HG03439 (cell line): ENCODE measurements at regions not wholly inside any gene's neighbourhood (a gene's known extent, or its start where the extent isn't known, plus 50 kb on each side); places are given as distances from the start of the nearest gene placed in this dataset.
A peak's percentile ranks its signal among the peaks of the same experiment; 100 is the strongest.

Experiments
- ATAC-seq: cut with Tn5 transposase; IDR thresholded peaks from one replicate; pipeline ENCODE4 v1.9.1; 2021; ENCODE audit warnings: mild to moderate bottlenecking, moderate library complexity; ENCODE audit not compliant: unreplicated experiment

DNA sequence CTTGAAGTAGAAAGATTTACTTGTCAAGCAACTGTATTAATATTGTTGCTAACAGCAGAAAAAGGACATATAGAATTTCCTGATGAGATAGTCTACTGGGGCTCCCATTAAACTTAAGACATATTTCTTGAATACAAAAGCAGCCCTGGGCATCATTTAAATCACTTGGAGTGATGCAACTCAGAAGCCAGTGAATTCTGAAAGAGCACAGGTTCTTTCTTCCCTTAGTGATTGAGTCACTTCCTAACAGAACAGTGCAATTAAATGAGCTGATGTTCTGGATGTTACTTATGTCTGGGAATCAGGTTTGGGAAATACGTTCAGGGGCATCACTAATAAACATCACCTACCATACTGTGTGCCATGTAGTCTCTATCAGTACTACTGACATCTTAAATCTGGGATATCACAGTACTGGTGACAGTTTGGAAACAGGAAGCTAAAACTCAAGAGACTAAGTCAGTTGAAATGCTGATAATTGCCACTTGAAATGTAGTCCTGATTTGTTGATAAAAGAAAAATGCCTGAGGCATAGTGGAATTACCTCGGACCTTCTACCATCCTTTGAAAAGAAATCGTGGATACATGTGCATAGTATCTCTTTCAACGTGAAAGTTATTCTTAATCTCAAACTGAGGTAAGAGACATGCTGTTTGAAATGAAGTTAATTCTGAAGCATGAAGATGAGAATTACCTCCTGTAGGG, 249.2 kb upstream of the GPRIN3 start:
- no peak for ATAC-seq

DNA sequence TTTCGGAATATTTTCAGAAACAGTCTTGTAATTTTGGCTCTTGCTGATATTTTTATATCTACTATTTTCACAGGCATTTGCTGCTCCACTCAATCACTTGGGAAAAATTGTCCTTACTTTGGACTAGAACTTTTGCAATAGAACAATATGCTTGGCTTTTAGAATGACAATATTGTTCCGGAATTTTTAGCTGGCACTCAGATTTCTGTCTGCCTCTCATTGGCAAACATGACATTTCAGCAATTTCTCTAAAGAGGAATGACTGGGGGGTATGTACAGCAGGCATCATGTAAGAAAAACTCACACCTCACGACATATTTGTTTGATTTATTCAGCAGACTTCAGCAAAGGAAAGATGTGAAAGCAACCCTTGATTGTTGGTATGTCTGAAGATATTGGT, 243.6 kb upstream of the GPRIN3 start:
- ATAC-seq = no peak

DNA sequence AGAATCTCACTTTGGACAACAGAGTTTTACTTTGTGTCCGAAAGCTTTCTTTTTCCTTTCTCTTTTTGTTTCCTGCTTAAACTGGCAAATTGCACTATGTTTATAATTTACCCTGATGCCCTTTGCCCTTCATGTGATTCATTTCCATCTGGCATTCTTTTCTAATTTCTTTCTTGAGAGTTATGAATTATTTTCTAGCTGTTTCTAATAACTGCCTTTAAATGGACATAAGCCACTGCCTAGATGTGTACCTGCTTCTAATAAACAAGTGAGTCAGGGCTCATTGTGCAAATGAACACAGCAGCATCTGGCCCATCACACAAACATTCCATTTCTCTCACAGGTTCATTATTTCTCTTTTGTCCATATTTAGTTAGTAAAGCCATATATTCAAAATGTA, 242.3 kb upstream of the GPRIN3 start:
- no peak for ATAC-seq

DNA sequence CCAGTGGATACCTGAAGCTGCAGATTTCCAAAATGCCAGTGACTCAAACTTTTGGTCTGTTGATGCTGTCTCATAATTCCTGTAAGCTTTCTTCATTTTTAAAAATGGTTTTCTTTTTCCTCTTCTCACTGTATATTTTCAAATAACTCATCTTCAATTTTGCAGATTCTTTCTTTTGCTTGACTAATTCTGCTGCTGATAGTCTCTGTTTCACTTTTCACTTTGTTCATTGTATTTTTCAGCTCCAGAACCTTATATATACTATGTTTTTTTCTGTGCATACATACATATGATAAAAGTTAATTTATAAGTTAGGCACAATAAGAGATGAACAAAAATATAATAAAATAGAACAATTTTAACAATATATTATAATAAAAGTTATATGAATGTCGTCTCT, 237.7 kb upstream of the GPRIN3 start:
- ATAC-seq = no peak

DNA sequence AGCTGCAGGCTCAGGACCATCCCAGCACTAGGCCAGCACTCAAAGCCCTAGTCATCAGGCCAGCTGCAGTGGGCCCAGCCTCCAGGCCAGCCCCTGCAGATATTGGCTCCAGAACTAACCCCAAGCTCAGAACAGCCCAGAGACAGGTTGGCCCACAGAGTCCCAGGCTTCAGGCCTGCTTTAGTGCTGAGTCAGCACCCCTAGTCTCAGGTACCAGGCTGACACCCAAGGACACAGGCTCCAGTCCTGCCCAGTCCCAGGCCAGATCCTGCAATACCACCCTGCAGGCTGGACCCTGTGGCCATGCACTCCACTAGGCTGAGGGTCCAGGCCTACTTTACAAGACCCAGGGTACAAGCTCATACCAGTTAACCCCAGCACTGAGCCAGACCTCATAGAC, 234.4 kb upstream of the GPRIN3 start:
- ATAC-seq = no peak

DNA sequence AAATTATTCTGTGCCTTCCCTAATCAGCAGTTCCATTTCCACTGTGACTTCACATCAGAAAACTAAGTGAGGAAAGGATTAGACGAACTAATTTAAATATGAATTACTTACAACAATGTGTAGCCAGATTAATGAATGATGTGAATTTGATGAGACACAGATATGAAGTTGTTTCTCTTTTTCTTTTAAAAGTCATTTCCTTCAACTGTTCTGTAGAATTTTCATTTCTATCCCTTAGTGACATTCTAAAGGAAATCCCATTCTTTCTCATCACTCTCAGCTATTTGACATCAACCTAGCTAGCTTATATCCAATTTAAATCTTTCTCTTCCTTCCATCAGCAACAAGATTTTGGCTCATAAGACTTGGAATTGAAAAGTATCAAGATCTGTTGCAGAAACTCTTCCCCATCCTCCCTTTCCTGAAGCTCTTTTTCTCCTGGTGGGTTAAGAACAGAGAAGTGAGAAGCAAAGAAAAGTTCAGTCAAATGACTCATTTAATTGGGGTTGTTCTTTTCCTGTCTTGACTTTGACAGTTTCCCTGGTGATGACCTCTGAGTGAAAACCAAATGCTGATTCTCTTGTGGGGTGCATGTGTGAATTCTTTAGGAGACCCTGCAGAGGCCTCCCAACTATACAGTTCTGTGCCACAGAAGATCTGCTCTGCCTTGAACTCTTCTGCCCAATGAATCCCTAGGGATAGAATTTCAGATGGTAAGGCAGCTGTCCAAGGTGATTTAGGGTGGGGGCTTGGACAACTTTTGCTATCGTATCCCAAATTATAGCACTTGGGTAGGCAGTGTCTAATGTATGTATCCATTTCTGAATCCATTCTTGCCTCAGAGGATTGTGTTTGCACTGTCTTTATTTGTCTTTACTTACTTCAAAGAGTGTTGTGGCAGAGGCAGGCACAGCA, 232.5 kb upstream of the GPRIN3 start:
- no peak for ATAC-seq

- ATAC-seq = no peak
Observed at GRCh38 chr4:89539374-89539773, 231.8 kb upstream of the GPRIN3 start.

DNA sequence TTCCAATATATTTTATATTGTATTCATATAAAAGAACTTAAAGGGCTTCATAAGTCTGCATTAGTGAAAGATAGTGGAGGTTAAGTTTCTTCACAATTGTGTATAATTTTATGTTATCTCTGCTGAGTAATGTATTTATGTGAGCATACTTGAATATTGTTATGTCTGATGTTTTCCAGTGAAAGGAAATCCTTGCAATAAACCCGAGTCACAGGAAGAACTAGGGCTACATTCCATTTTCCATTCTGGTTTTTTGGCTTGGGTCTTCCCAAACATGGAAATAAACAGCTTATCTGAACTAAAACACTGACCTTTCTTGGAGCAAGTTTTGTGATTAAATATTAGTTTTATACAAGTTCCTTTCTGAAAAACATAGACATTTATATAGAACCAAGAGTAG, 231.3 kb upstream of the GPRIN3 start:
- no peak for ATAC-seq

DNA sequence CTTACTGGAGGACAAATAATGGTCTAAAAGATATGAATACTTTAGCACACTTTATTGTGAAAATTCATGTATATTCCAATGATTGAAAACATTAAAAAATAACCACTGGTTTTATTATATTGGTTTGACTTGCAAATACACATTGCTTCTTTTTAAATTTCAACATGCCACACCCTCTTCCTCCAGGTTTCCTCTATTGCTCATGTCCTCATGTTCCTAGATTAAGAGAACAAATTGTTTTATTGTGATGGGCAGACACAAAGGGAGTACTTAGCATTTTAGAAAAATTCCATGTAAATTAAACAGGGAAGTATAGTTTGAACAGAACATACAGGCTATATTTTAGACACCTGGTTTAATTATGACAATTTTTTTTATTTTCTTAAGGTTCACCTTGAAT, 230.6 kb upstream of the GPRIN3 start:
- ATAC-seq = no peak

DNA sequence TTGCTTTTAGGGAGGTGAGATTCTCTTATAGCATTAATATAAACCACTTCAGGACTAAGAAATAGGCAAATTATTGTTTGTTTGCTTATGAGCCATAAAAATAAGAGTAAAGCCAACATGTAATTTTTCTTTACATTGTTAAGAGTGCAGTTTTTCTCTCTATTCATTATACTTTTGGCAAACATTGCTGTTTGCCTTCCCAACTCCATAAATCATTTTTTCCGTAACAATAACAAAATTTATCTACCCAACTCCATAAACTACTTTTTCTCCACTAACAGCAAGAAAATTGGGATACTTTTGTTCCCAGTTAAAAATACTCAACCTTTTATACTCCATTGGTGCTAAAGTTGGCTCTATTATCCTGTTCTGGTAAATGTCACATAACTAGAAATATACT, 229.7 kb upstream of the GPRIN3 start:
- no peak for ATAC-seq

- ATAC-seq = no peak
Observed at GRCh38 chr4:89535251-89535650, 227.7 kb upstream of the GPRIN3 start.

DNA sequence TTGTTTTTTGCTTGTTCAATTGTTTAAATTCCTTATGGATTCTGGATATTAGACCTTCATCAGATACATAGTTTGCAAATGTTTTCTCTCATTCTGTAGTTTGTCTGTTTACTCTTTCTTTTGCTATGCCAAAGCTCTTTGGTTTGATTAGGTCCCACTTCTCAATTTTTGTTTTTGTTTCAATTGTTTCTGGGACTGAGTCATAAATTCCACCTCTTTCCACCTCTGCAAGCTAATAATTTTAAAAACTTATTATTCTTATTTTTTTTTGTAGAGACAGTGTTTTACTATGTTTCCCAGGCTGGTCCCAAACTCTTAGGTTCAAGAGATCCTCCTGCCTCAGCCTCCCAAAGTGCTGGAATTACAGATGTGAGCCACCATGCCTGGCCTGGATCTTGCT, 226.8 kb upstream of the GPRIN3 start:
- no peak for ATAC-seq

- no peak for ATAC-seq
Observed at GRCh38 chr4:89531932-89532640, 224.5 kb upstream of the GPRIN3 start.

GRCh38 chr4:89528526-89529133, 221.0 kb upstream of the GPRIN3 start:
- no peak for ATAC-seq

GRCh38 chr4:89521826-89522225, 214.2 kb upstream of the GPRIN3 start:
- no peak for ATAC-seq

- ATAC-seq = no peak
Observed at GRCh38 chr4:89519771-89520320, 212.2 kb upstream of the GPRIN3 start.

DNA sequence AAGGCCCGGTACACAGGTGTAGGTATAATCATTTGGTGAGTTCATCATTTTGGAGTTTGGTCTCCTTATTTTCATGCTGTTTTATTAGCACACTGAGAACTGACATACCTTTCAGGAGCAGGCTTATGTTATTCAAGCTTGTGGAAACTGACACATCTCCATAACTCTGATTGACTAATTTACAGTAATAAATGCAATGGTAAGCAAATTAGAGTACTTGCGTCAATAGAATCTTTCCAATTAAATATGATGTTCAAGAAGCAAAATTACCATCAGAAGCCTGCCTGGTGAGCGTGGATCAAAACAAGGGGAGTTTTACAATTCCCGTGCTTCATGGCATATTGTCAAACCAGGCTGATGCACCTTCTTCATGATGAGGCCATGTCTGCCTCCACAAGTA, 210.7 kb upstream of the GPRIN3 start:
- ATAC-seq = no peak

- no peak for ATAC-seq
Observed at GRCh38 chr4:89514811-89515210, 207.2 kb upstream of the GPRIN3 start.

- no peak for ATAC-seq
Observed at GRCh38 chr4:89511776-89512175, 204.2 kb upstream of the GPRIN3 start.

DNA sequence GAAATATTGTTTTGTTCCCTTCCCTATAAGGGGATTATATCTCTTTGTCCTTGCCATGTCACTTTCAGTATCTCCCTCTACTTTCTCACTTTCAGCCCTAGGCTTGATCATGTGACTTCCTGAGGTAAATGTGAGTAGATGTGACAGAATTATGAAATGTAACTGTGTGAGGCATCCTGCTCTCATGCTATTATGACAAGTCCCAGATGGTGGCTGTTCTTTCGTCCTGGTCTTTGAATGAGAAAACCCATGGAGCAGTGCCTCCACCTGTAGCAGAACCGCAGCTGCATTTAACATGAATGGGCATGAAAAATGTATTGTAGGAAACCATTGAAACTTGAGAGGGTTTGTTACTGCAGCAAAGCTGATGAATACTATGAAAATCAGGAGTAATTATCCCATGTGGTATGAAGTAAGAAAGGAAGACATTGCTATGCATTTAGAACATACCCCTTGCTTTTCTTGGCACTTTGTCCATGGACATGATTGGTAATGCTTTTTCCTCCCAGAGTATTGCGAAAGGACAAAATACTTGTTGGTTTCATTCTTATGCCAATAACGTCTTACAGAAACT, 202.2 kb upstream of the GPRIN3 start:
- peak; percentile 94 for ATAC-seq
